Fibroblast of gingiva (primary cell): ENCODE measurements at regions not wholly inside any gene's neighbourhood (a gene's known extent, or its start where the extent isn't known, plus 50 kb on each side); places are given as distances from the start of the nearest gene placed in this dataset.

Experiments
- DNase-seq: peaks from one replicate; pipeline ENCODE4 v3.0.0-alpha.2; 2011; ENCODE audit warnings: low read depth

- DNase-seq = no peak
Observed at GRCh38 chr4:152112190-152112589, 351.4 kb upstream of the GATB start.

GRCh38 chr4:152110780-152111179 lies 350.0 kb upstream of the GATB start:
- DNase-seq = no peak

DNA sequence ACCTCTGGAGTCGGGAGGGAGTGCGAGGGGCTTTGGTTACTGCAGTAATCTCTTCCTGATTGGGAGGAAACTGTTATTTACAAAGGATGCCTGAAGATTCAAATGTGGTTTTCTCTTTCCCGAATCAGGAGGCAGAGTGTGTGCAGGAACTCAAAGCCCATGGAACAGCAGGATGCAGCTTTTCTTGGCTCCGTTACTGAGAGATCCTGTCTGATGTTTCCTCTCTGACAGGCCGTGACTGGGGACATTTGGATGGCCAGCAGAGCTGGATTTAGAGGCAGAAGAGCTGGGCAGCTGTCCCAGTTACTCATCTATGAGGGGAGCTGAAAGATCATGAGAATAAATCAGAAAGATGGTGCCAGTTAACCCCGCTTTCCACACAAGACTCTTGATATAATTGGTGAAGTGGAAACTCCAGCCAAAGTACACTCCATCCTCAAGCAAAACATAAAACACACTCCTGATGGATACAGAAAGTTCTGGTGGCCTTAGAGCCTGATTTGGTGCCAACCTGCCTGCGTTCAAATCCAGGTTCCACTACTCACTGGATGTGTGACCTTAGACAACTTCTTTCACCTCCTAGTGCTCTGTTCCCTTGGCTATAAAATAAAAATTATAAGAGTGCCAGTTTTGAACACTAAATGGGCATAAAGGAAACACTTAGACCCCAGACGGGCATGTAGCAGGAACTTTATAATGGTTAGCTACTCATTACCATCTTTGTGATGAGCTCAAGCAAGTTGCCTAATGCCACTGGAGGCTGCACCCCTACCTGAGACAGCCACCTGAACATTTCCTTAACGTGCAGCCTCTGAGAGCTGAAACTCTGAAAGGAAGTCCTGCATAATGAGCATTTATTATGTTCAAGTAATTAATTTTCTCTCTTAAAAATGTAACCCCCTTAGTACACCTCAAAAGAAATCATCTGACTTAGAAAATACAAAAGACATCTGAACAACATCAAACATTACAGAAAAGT lies 349.0 kb upstream of the GATB start:
- no peak for DNase-seq

GRCh38 chr4:152107736-152108500 lies 347.1 kb upstream of the GATB start:
- DNase-seq = no peak

DNA sequence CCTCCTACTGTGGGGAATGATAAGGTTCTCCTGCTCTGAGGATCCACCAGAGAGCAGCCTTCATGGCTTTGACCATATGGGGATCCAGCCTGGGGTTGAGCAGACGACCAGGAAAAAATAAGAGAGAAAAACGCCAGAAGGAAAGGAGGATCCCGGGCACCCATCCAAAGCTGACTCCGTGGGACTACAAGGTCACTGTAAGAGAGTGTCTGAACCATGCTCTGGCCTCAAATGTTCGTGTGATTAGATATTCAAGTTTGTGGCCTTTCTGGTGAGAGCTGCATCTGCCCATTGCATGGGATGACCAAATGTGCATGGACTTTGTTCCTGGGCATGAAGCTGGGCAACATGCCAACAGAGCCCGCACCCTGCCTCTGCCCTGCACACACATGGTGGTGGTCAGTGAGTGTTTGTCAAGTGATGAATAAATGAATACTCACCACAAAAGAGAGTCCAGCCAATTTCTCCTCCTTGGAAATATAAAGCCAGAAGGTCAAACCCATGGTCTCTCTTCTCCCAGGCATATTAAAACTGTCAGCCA lies 346.0 kb upstream of the GATB start:
- DNase-seq = no peak

DNA sequence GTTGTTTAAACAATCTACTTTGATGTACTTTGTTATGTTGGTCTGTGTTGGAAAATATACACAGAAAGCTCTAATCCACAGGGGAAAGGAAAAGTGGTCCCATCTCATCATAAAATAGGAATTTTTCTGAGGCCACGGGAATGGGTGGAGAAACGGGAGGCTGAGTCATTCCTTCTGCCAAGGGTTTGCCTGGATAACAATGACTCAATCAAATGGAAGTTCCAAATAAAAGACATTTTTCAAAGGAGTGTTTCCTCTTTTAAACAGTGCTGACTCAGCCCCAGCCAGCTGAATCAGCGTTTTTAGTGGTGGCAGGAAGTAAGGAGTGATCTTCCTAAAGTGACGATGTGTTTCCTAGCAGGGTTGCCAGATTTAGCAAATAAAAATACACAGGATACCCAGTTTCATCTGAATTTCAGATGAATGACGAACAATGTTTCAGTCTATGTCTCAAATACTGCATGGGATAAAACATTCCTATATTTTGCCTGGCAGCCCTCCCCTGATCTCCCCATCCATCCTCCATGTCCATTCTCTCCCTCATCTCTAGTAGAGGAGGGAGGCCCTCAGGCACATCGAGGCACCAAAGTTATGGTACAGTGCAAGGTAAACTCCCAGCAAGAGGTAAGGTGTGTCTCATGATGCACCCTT lies 345.4 kb upstream of the GATB start:
- peak; percentile 90 for DNase-seq

GRCh38 chr4:152104901-152105357 lies 344.1 kb upstream of the GATB start:
- DNase-seq = no peak

DNA sequence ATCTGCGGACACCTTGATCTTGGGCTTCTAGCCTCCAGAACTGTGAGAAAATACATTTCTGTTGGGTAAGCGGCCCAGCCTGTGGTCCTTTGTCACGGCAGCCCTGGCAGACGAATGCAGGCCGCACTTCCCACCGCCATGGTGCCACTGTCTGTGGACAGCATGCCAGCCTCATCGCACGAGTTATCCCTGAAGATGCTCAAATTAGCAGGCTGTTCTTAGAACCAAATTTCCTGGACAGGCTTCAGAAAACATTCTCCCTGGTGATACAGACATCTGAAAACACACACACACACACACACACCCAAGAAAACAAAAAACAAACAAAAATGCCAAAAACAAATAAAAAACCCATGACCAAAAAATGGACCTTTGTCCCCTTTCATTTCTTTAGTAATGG lies 343.5 kb upstream of the GATB start:
- DNase-seq = no peak

GRCh38 chr4:152103181-152103901 lies 342.5 kb upstream of the GATB start:
- no peak for DNase-seq

DNA sequence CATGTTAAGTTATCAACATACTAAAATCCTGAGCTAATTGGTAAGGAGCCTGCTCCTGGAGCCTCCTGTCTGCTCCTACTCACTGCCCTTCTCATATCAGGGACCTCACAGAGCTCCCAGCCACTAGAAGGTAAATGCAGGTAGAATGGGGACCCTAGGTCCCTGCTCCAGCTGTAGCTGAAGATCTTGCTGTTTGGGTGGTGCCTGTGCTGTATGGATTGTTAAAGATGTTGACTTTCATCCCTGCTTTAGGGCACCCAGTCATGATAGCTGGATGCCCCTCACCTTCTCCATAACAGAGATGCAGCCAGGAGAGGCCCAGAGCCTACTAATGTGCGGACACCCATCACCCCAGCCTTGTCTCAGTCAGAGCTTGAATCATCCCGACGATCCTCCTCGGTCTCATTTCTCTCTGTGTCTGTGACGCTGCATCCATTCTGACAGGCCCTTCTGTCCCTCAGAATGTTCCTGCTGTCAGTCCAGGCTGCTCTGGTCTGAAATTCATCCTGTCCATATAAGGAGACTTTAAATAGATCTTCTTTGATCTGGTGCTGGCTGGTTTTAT lies 341.7 kb upstream of the GATB start:
- no peak for DNase-seq

GRCh38 chr4:152101556-152102435 lies 341.0 kb upstream of the GATB start:
- DNase-seq = no peak

GRCh38 chr4:152100379-152101201 lies 339.8 kb upstream of the GATB start:
- no peak for DNase-seq

DNA sequence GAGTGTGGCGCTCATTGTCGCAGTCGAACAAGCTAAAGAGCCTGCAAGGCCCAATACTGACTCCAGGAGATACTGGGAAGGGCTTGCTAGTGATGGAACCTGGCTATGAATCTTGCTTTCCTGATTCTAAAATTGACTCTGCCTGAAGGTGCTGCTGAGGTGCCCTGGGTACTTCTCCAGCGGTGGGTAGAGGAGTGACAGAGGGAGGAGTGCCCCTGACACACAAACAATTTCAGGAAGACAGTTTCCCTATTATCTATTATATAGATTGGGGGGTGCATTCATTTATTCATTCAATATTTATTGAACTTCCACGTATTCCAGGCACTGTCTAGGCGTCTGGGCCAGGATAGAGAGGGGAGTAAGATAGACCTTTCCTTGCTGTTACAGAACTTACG lies 339.2 kb upstream of the GATB start:
- no peak for DNase-seq

DNA sequence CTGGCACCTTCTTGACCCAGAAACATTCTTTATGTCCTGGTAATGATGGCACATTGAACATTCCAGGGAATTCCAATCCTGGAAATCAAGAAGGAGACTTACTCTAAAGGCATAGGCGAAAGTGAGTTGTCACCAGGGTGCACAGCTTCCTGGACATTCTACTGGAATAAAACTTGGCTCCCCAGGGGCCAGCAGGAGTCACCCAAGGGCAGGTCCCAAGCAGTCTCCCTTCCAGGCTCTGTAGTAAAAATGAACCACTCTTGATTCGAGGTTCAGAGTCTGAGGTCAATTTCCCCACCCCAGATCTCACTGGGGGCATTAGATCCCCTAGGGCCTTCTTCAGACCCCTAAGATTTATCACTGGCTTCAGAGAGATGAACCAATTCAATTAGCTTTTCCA lies 338.7 kb upstream of the GATB start:
- DNase-seq = no peak

GRCh38 chr4:152099061-152099425 lies 338.2 kb upstream of the GATB start:
- no peak for DNase-seq

DNA sequence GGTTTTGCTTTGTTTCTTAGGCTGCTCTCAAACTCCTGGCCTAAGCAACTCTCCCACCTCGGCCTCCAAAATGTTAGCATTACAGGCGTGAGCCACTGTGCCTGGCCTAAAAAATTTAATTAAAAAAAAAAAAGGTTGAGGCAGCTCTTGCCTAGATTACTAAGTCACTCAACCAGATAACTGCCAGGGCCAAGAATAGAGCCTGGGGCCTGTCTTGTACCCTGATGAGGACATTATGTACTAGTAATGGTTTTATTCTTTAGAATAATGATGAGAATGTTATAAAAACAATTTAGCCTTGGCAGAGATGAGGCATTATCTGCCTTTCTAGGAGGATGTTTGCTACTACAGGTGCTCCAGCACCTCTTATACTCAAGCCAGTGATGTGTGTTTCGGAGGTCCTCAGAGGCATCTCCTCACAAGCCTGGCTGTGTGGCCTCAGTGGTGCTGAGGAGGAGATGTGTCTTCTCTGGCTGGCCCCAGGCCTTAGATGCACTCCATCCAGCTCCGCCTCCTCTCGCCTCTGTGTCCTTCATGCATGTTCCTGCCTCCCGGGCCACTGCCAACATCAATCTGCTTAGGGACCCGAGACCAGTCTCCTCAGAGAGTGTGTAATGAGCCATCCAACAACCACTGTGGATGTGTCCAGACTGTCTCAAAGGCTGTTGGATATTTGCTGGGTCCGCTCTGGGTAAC lies 337.7 kb upstream of the GATB start:
- DNase-seq = no peak

- DNase-seq = no peak
Observed at GRCh38 chr4:152097371-152097770, 336.6 kb upstream of the GATB start.

- no peak for DNase-seq
Observed at GRCh38 chr4:152095701-152096070, 334.9 kb upstream of the GATB start.
